ENCODE measurements at regions not wholly inside any gene's neighbourhood (a gene's known extent, or its start where the extent isn't known, plus 50 kb on each side); places are given as distances from the start of the nearest gene placed in this dataset.

DNA sequence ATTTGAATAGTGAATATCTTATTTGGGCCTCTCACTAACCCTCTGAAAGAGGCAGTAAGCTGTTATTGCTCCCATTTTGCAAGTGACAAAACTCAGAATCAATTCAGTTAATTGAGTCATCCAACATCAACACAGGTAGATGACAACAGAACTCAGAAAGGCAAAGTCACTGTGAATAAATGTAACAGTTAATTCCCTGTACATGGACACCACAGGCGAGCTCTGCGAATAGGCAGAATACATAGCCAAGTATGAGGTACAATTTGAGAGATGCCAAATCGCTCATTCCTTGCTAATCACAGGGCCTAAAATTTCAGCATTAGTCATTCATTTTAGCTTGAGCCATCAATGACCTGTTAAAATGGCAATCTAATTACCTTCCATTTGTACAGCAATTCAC is 52.6 kb upstream of the HECTD2 start:
- no peak overlapping the region for H3K4me3 ChIP-seq (ENCODE audit: low read depth, low read length)
- DNase-seq (ENCODE audit: low read depth) = no peak
- TF ChIP-seq CTCF (conservative IDR thresholded peaks at IDR 0.05; ENCODE audit: low read depth, low read length) = no peak

Data from epithelial cell of proximal tubule (primary cell).